ENCODE measurements at regions not wholly inside any gene's neighbourhood (a gene's known extent, or its start where the extent isn't known, plus 50 kb on each side); places are given as distances from the start of the nearest gene placed in this dataset.
A peak's percentile ranks its signal among the peaks of the same experiment; 100 is the strongest.
"Not testable (repeated sequence)": the region's sequence is repeated elsewhere in the genome, so short reads cannot be mapped to it uniquely, and the experiment has no call there.

- DNase-seq = no peak
Measured at GRCh38 chr2:107112561-107112960, 226.6 kb upstream of the ST6GAL2 start.

- DNase-seq = no peak
Measured at GRCh38 chr2:107128381-107128780, 242.4 kb upstream of the ST6GAL2 start.

- no peak for DNase-seq
Measured at GRCh38 chr2:107132070-107132469, 246.1 kb upstream of the ST6GAL2 start.

GRCh38 chr2:107132746-107133145 lies 246.8 kb upstream of the ST6GAL2 start:
- DNase-seq = no peak

GRCh38 chr2:107133412-107133811 lies 247.4 kb upstream of the ST6GAL2 start:
- no peak for DNase-seq

- DNase-seq = no peak
Measured at GRCh38 chr2:107136733-107137132, 250.8 kb upstream of the ST6GAL2 start.

- no peak for DNase-seq
Measured at GRCh38 chr2:107137706-107138105, 251.7 kb upstream of the ST6GAL2 start.

- DNase-seq = no peak
Measured at GRCh38 chr2:107146181-107146580, 260.2 kb upstream of the ST6GAL2 start.

GRCh38 chr2:107146645-107147044 lies 260.7 kb upstream of the ST6GAL2 start:
- DNase-seq = not testable (repeated sequence)

- no peak for DNase-seq
Measured at GRCh38 chr2:107148055-107148454, 262.1 kb upstream of the ST6GAL2 start.

- DNase-seq = no peak
Measured at GRCh38 chr2:107148496-107148895, 262.5 kb upstream of the ST6GAL2 start.

GRCh38 chr2:107160640-107161239 lies 274.8 kb upstream of the ST6GAL2 start:
- DNase-seq = no peak

- DNase-seq = no peak
Measured at GRCh38 chr2:107168141-107168540, 282.2 kb upstream of the ST6GAL2 start.

- peak in 1 of 2 experiments; percentile 5 for DNase-seq
Measured at GRCh38 chr2:107174171-107174570, 288.2 kb upstream of the ST6GAL2 start.

- DNase-seq = no peak
Measured at GRCh38 chr2:107182981-107183380, 297.0 kb upstream of the ST6GAL2 start.

GRCh38 chr2:107187870-107188269 lies 301.9 kb upstream of the ST6GAL2 start:
- no peak for DNase-seq

GRCh38 chr2:107195631-107196030 lies 309.7 kb upstream of the ST6GAL2 start:
- DNase-seq = no peak

- peak; percentile 91 to 94 for DNase-seq
Measured at GRCh38 chr2:107197594-107198294, 311.8 kb upstream of the ST6GAL2 start.

- no peak for DNase-seq
Measured at GRCh38 chr2:107202962-107203591, 317.1 kb upstream of the ST6GAL2 start.

- no peak for DNase-seq
Measured at GRCh38 chr2:107215401-107216350, 329.7 kb upstream of the ST6GAL2 start.

GRCh38 chr2:107218208-107218607 lies 332.2 kb upstream of the ST6GAL2 start:
- DNase-seq = no peak

GRCh38 chr2:107222466-107222865 lies 336.5 kb upstream of the ST6GAL2 start:
- DNase-seq = no peak

All from SHP77 (cell line).